Osteoblast (primary cell): ENCODE measurements at regions not wholly inside any gene's neighbourhood (a gene's known extent, or its start where the extent isn't known, plus 50 kb on each side); places are given as distances from the start of the nearest gene placed in this dataset.
"Not testable (repeated sequence)": the region's sequence is repeated elsewhere in the genome, so short reads cannot be mapped to it uniquely, and the experiment has no call there.

Experiments used
- DNase-seq: peaks from one replicate; pipeline ENCODE4 v3.0.0; 2011; ENCODE audit warnings: low spot score, mixed read lengths; ENCODE audit not compliant: insufficient read length; ENCODE audit errors: missing footprints
- H2AFZ ChIP-seq: 2 replicates; pipeline ENCODE4 v1.6.0; 2011; ENCODE audit warnings: mild to moderate bottlenecking, low read length
- H3K27ac ChIP-seq: 2 replicates; pipeline ENCODE4 v1.5.1; 2011; ENCODE audit warnings: mild to moderate bottlenecking, low read depth, low read length, moderate library complexity
- H3K27me3 ChIP-seq: 2 replicates; pipeline ENCODE4 v1.6.0; 2012; ENCODE audit warnings: mild to moderate bottlenecking, control low read depth, inconsistent platforms, low read length, moderate library complexity; ENCODE audit not compliant: insufficient read depth
- H3K36me3 ChIP-seq: 2 replicates; pipeline ENCODE4 v1.5.1; 2011; ENCODE audit warnings: mild to moderate bottlenecking, low read length, control low read depth, moderate library complexity; ENCODE audit not compliant: insufficient read depth
- H3K4me1 ChIP-seq: 2 replicates; pipeline ENCODE4 v1.5.1; 2011; ENCODE audit warnings: mild to moderate bottlenecking, low read length, control low read depth, moderate library complexity; ENCODE audit not compliant: insufficient read depth
- H3K4me2 ChIP-seq: 2 replicates; pipeline ENCODE4 v1.6.0; 2011; ENCODE audit warnings: mild to moderate bottlenecking, low read length; ENCODE audit not compliant: insufficient read depth
- H3K4me3 ChIP-seq: fragments of 200-600 bp; sonication (generic); 3 replicates; pipeline ENCODE4 v1.5.1; 2012; ENCODE audit warnings: mild to moderate bottlenecking, low read length, inconsistent platforms; ENCODE audit not compliant: insufficient read depth
- H3K79me2 ChIP-seq: 2 replicates; pipeline ENCODE4 v1.6.0; 2012; ENCODE audit warnings: mild to moderate bottlenecking, low read length, control low read depth, inconsistent platforms; ENCODE audit not compliant: insufficient read depth
- H3K9me3 ChIP-seq: 2 replicates; pipeline ENCODE4 v1.5.1; 2011; ENCODE audit warnings: low read depth, low read length, control low read depth
- H4K20me1 ChIP-seq: 2 replicates; pipeline ENCODE4 v1.6.0; 2012; ENCODE audit warnings: mild to moderate bottlenecking, low read length, control low read depth; ENCODE audit not compliant: insufficient read depth

DNA sequence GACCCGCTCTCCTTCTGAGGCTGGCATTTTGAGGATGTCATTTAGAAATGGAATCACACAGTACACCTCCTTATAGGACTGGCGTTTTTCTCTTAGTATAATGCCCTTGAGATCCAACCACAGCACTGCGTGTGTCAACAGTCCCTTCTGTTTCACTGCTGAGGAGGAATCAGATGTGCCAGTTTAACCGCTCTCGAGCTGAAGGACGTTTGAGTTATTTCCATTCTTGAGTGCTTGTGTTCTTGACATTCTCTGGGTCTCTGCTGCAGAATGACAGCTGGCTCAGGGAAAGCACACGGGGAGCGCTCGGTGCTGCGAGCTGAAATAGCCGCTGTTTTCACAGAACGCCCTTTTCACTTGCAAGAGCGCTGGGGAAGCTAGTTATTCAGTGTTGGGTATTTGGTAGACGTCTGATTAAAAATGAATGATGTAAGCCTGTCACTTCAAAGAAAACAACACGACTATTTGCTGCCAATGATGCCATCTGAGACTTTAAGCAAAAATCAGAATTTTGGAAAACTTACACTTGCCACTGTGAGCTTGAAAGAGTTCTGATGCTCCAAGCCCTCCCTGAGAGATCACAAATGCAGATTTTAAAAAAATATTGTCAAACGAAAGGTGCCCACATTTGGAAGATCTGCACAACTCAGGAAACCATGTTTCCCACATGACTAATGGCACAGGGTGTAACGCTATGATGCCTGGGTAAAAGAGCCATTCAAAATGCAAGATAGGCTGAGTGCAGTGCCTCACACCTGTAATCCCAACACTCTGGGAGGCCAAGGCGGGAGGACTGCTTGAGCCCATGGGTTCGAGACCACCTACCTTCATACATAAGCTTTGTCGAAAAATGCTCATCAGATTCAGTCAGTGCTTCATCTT lies 5358.4 kb upstream of the TPTE start:
- not testable (repeated sequence) for DNase-seq, H2AFZ ChIP-seq, H3K27ac ChIP-seq, H3K79me2 ChIP-seq, H4K20me1 ChIP-seq, H3K4me2 ChIP-seq, H3K4me3 ChIP-seq, H3K27me3 ChIP-seq, H3K4me1 ChIP-seq, H3K9me3 ChIP-seq, H3K36me3 ChIP-seq

DNA sequence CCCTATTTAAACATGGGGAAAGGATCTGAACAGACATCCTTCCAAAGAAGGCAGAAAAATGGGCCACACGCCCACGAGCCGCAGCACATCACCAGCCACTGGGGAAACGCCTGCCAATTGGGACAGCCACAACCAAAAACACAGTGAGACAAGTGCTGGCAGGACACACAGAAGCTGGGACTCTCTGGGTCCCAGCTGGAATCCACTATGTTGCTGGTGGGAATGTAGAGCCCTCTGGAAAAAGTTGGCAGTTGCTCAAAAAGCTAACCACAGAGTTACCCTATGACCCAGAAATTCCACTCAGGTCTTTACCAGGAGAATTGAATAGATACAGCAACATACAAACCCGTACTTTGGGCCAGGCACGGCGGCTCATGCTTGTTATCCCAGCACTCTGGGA lies 5355.6 kb upstream of the TPTE start:
- H3K4me1 ChIP-seq, H3K4me3 ChIP-seq, DNase-seq, H3K27ac ChIP-seq, H4K20me1 ChIP-seq, H3K9me3 ChIP-seq, H3K79me2 ChIP-seq, H3K36me3 ChIP-seq, H3K4me2 ChIP-seq, H3K27me3 ChIP-seq, H2AFZ ChIP-seq: not testable (repeated sequence)
